ENCODE measurements at regions not wholly inside any gene's neighbourhood (a gene's known extent, or its start where the extent isn't known, plus 50 kb on each side); places are given as distances from the start of the nearest gene placed in this dataset.

- TF ChIP-seq POLR2A (IDR thresholded peaks at IDR 0.05) = no peak
- no peak for TF ChIP-seq CTCF (IDR thresholded peaks at IDR 0.05)
- TF ChIP-seq EP300 (IDR thresholded peaks at IDR 0.05) = no peak
Observed at GRCh38 chr2:155035308-155035707, 336.8 kb downstream of the KCNJ3 start.

Data from ovary (tissue), 3 donors.